BLaER1 (cell line): ENCODE measurements at regions not wholly inside any gene's neighbourhood (a gene's known extent, or its start where the extent isn't known, plus 50 kb on each side); places are given as distances from the start of the nearest gene placed in this dataset.
A peak's percentile ranks its signal among the peaks of the same experiment; 100 is the strongest.

Experiments used
- H3K27ac ChIP-seq: shearing (Covaris generic); formaldehyde crosslinking; 2 replicates; pipeline ENCODE4 v1.8.1; 2022
- H3K27me3 ChIP-seq: shearing (Covaris generic); formaldehyde crosslinking; 2 replicates; pipeline ENCODE4 v1.8.1; 2022
- H3K36me3 ChIP-seq: shearing (Covaris generic); formaldehyde crosslinking; 2 replicates; pipeline ENCODE4 v1.8.1; 2022
- H3K4me1 ChIP-seq: shearing (Covaris generic); formaldehyde crosslinking; 2 replicates; pipeline ENCODE4 v1.8.1; 2022
- H3K4me2 ChIP-seq: shearing (Covaris generic); formaldehyde crosslinking; 2 replicates; pipeline ENCODE4 v1.8.1; 2022
- H3K4me3 ChIP-seq: shearing (Covaris generic); formaldehyde crosslinking; 2 replicates; pipeline ENCODE4 v1.8.1; 2022
- H3K9ac ChIP-seq: shearing (Covaris generic); formaldehyde crosslinking; 2 replicates; pipeline ENCODE4 v1.8.1; 2022
- H3K9me3 ChIP-seq: shearing (Covaris generic); formaldehyde crosslinking; 2 replicates; pipeline ENCODE4 v1.8.1; 2022
- H4K20me1 ChIP-seq: shearing (Covaris generic); formaldehyde crosslinking; 2 replicates; pipeline ENCODE4 v1.8.1; 2022
- Cebpa-rat ChIP-seq: shearing (Covaris generic); IDR thresholded peaks from 2 replicates; pipeline ENCODE4 v1.8.1; 2022

DNA sequence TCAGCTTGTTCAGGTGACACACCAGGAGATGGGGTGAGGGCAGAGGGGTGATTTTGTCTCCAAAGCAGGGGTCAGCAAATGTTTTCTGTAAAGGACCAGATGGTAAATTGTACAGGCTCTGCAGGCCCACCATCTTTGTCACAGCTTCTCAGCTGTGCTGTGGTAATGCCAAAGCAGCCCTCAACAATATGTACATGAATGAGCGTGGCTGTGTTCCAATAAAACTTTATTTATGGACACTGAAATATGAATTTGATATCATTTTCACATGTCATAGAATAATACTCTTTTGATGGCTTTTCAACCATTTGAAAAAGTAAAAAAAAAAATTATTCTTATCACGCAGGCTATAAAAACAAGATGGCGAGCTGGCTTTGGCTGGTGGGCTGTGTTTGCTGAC, 206.4 kb upstream of the RPL38 start:
- no peak overlapping the region for H3K4me3 ChIP-seq
- no peaks in the 10 kb centered on the region for H4K20me1 ChIP-seq
- TF ChIP-seq Cebpa-rat = no peak
- no peak overlapping the region for H3K4me2 ChIP-seq
- peaks cover 13% of the 10 kb centered on the region for H3K4me1 ChIP-seq
- no peaks in the 10 kb centered on the region for H3K9me3 ChIP-seq
- no peaks in the 10 kb centered on the region for H3K27me3 ChIP-seq
- H3K9ac ChIP-seq = no peak overlapping the region
- no peaks in the 10 kb centered on the region for H3K36me3 ChIP-seq
- no peak overlapping the region for H3K27ac ChIP-seq

DNA sequence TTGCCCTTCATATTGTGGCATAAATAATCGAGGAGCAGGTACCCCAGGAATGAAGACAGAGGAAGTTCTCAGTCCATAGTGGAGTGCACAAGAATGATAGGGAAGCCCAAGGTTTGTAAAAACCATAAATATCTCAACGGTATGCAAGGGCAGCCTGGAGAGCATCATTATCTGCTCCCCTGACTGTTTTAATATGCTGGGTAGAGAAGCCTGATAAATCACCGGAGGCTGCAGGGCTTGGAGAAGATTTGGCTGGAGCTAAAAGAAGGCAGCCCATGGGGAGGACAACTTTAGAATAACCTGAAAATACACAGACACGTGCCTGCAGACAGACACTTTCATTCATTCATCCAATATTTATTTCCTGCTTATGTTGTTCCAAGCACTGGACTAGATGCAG, 205.2 kb upstream of the RPL38 start:
- TF ChIP-seq Cebpa-rat = no peak

DNA sequence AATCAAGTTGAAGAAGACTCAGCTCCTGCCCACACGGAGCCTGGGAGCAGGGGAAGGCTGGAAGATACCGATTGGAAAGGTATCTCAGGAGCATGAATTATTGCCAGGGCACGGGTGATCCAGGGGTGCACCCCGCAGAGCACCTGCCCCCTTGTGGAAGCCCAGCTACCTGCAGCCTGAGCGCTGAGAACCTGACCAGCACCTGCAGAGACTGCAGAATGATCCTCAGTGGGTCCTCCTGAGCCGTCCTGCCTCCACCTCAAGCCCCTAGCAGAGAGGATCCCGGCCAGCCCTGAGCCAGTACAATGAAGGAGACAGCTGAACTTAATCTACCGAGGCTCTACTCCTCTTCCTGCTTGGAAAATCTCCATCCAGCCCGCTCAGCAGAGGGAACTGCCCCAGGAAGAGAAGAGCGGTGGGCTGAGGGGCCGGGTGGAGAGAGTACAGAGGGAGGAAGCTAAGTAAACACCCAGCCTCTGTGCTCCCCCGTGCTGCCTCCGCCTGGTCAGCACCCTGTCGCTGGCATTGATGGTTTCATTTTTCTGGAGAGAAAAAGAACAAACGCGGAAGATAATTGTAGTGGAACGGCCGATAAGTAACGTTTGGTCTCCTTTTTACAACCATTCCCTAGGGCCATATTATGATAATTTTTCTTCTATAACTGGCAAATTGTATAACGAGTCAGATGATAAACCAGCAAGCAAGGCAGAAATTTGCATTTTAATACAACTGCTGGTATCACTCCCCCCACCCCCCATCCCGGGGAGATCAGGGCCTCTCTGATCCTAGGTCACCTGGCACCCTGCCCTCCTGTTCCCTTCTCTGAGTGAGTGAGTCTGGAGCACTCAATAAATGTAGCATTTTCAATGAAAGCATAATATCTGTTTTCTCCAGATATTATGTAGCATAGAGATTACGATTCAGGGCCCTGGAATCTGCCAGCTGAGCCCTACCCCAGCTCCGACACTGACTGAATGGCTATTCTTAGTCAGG, 204.5 kb upstream of the RPL38 start:
- no peak overlapping the region for H3K4me3 ChIP-seq
- H3K27me3 ChIP-seq = no peaks in the 10 kb centered on the region
- no peaks in the 10 kb centered on the region for H4K20me1 ChIP-seq
- no peak overlapping the region for H3K27ac ChIP-seq
- no peak overlapping the region for H3K9ac ChIP-seq
- H3K4me1 ChIP-seq = peaks cover 13% of the 10 kb centered on the region
- no peaks in the 10 kb centered on the region for H3K36me3 ChIP-seq
- H3K4me2 ChIP-seq = no peak overlapping the region
- no peak for TF ChIP-seq Cebpa-rat
- no peaks in the 10 kb centered on the region for H3K9me3 ChIP-seq

More for the DNA sequence above, 205.2 kb upstream of the RPL38 start:
- peaks cover 13% of the 10 kb centered on the region for H3K4me1 ChIP-seq
- H3K36me3 ChIP-seq = no peaks in the 10 kb centered on the region
- no peaks in the 10 kb centered on the region for H4K20me1 ChIP-seq
- H3K4me2 ChIP-seq = no peak overlapping the region
- H3K27me3 ChIP-seq = no peaks in the 10 kb centered on the region
- no peak overlapping the region for H3K27ac ChIP-seq
- no peaks in the 10 kb centered on the region for H3K9me3 ChIP-seq
- no peak overlapping the region for H3K9ac ChIP-seq
- no peak overlapping the region for H3K4me3 ChIP-seq

DNA sequence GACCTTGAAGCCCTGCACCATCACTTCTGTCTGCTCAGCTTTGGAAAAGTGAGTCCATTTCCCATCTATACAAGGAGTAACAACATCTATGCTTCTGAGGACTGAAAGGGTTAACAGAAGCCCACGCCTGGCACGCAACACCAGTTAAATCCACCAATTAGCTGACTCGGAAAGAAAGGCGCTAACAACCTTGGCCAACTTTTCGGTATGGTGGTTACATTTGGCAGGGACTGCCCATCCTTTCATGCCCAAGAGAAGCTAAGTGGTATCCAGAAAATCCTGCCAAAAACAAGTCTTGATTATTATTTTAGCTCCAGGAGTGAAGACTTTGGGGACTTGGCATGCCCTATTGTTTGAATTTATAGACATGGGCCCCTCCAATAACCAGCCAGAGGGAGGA, 202.3 kb upstream of the RPL38 start:
- no peak for TF ChIP-seq Cebpa-rat
- Histone ChIP-seq H3K27ac (no peak overlapping the region), H4K20me1 (no peaks in the 10 kb centered on the region), H3K4me2 (no peak overlapping the region), H3K4me1 (peaks cover 16% of the 10 kb centered on the region), H3K4me3 (no peak overlapping the region), H3K9ac (no peak overlapping the region), H3K27me3 (no peaks in the 10 kb centered on the region), H3K9me3 (no peaks in the 10 kb centered on the region), H3K36me3 (no peaks in the 10 kb centered on the region)

DNA sequence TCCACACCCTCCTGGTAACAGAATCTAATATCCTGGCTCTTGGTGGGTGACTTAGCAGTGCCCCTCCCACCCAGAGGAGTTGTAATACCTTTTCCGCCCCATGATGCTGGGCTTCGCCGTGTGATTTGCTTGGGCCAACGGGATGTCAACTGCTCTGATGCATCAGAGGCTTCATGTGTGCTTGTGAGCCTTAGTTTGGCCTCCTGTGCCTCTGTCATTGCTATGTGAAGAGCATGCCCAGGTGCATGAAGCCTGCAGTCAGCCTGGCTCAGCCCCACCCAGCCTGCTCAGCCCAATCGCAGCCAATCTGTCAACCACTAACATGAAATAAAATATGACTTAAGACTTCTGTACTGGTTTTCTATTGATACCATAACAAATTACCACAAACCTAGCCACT, 201.2 kb upstream of the RPL38 start:
- TF ChIP-seq Cebpa-rat = no peak
- no peaks in the 10 kb centered on the region for H3K27me3 ChIP-seq

GRCh38 chr17:74004056-74004455, 199.4 kb upstream of the RPL38 start:
- Histone ChIP-seq H3K36me3 (no peaks in the 10 kb centered on the region), H3K27ac (no peak overlapping the region)
- TF ChIP-seq Cebpa-rat = no peak

More for the DNA sequence above, 201.2 kb upstream of the RPL38 start:
- Histone ChIP-seq H3K9me3 (no peaks in the 10 kb centered on the region), H3K4me2 (no peak overlapping the region), H4K20me1 (no peaks in the 10 kb centered on the region), H3K36me3 (no peaks in the 10 kb centered on the region), H3K4me3 (no peak overlapping the region), H3K4me1 (peaks cover 22% of the 10 kb centered on the region), H3K27ac (no peak overlapping the region), H3K9ac (no peak overlapping the region)

DNA sequence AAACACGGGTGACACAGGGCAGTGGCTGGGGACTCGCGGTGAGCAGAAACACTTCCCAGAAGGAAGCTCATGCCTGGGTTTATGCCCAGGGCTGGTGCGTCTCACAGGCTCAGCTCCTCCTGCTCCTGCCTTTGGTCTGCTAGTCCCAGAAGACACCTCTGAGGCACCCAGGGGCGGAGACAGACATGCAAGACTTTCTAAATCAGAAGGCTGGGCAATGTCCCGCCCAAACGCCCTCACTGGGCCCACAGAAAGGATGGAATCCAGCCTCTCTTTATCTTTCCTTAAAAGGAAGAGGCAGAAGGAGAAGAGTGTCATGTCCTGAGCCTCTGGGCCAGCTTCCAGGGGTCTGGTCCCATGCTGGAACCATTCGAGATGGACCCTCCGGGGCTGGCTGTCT, 197.7 kb upstream of the RPL38 start:
- TF ChIP-seq Cebpa-rat = no peak
- Histone ChIP-seq H3K4me2 (peak overlapping the region; percentile 56), H3K36me3 (no peaks in the 10 kb centered on the region), H3K9ac (no peak overlapping the region), H3K27ac (no peak overlapping the region), H3K27me3 (no peaks in the 10 kb centered on the region), H4K20me1 (no peaks in the 10 kb centered on the region), H3K4me3 (no peak overlapping the region), H3K4me1 (peaks cover 55% of the 10 kb centered on the region), H3K9me3 (no peaks in the 10 kb centered on the region)

More at GRCh38 chr17:74004056-74004455, 199.4 kb upstream of the RPL38 start:
- Histone ChIP-seq H3K27me3 (no peaks in the 10 kb centered on the region), H3K4me3 (no peak overlapping the region), H3K9me3 (no peaks in the 10 kb centered on the region), H3K4me1 (peaks cover 41% of the 10 kb centered on the region), H3K4me2 (no peak overlapping the region), H3K9ac (no peak overlapping the region), H4K20me1 (no peaks in the 10 kb centered on the region)

DNA sequence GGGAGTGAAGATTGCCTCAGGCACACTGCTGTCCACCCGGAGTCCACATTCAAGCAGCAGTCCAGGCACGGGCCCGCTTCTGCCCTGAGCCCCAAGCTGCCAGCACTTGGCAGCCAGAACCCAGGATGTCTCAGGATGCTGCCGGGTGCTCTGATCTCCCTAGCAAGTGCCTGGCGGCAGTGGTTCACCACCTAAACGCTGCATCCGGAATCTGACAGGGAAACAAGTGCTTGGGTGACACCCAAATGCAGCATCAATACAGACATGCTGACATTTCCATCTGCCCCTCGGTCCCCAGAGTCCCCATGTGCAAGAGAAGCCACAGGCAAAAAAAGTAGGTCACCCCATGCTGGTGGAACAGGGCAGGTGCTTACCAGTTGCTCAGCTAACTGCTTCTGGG, 197.1 kb upstream of the RPL38 start:
- TF ChIP-seq Cebpa-rat = no peak
- Histone ChIP-seq H3K36me3 (no peaks in the 10 kb centered on the region), H3K9ac (no peak overlapping the region), H3K4me1 (peaks cover 61% of the 10 kb centered on the region), H4K20me1 (no peaks in the 10 kb centered on the region), H3K27me3 (no peaks in the 10 kb centered on the region), H3K27ac (no peak overlapping the region), H3K4me3 (no peak overlapping the region), H3K9me3 (no peaks in the 10 kb centered on the region), H3K4me2 (peak overlapping the region; percentile 56)

GRCh38 chr17:74008196-74008595, 195.3 kb upstream of the RPL38 start:
- Histone ChIP-seq H3K27me3 (no peaks in the 10 kb centered on the region), H3K36me3 (no peaks in the 10 kb centered on the region), H3K4me2 (peak overlapping the region; percentile 49), H3K4me1 (peaks cover 78% of the 10 kb centered on the region), H4K20me1 (no peaks in the 10 kb centered on the region), H3K9me3 (no peaks in the 10 kb centered on the region), H3K9ac (no peak overlapping the region), H3K27ac (no peak overlapping the region), H3K4me3 (no peak overlapping the region)
- no peak for TF ChIP-seq Cebpa-rat

GRCh38 chr17:74009056-74009625, 194.3 kb upstream of the RPL38 start:
- Histone ChIP-seq H3K9me3 (no peaks in the 10 kb centered on the region), H4K20me1 (no peaks in the 10 kb centered on the region), H3K27me3 (no peaks in the 10 kb centered on the region), H3K36me3 (no peaks in the 10 kb centered on the region), H3K4me3 (no peak overlapping the region), H3K9ac (no peak overlapping the region), H3K27ac (no peak overlapping the region), H3K4me2 (peak overlapping the region; percentile 49), H3K4me1 (peaks cover 87% of the 10 kb centered on the region)
- no peak for TF ChIP-seq Cebpa-rat
